G401 (cell line): ENCODE measurements at regions not wholly inside any gene's neighbourhood (a gene's known extent, or its start where the extent isn't known, plus 50 kb on each side); places are given as distances from the start of the nearest gene placed in this dataset.
"Not testable (repeated sequence)": the region's sequence is repeated elsewhere in the genome, so short reads cannot be mapped to it uniquely, and the experiment has no call there.

Experiments used
- DNase-seq: peaks from one replicate; pipeline ENCODE4 v3.0.0-alpha.2; 2015; ENCODE audit warnings: low spot score
- in situ Hi-C: cut with HindIII; loops from 2 replicates; pipeline ENCODE4 v1.10.0; 2016; ENCODE audit warnings: low sequenced_read_pairs, mixed read lengths

- DNase-seq = no peak
- in situ Hi-C loops = no loop called here
Measured at GRCh38 chr2:77823028-77823427, 300.9 kb upstream of the LRRTM4 start.

- in situ Hi-C loops = no loop called here
Measured at GRCh38 chr2:77831060-77831459, 308.9 kb upstream of the LRRTM4 start.

GRCh38 chr2:77831471-77831870, 309.3 kb upstream of the LRRTM4 start:
- in situ Hi-C loops = no loop called here

More at GRCh38 chr2:77831060-77831459, 308.9 kb upstream of the LRRTM4 start:
- DNase-seq = no peak

GRCh38 chr2:77831898-77832297, 309.7 kb upstream of the LRRTM4 start:
- no peak for DNase-seq
- in situ Hi-C loops = no loop called here

More at GRCh38 chr2:77831471-77831870, 309.3 kb upstream of the LRRTM4 start:
- DNase-seq = no peak

- DNase-seq = no peak
- in situ Hi-C loops = no loop called here
Measured at GRCh38 chr2:77834360-77835002, 312.3 kb upstream of the LRRTM4 start.

- in situ Hi-C loops = no loop called here
- DNase-seq = no peak
Measured at GRCh38 chr2:77838441-77838840, 316.3 kb upstream of the LRRTM4 start.

- in situ Hi-C loops = no loop called here
- no peak for DNase-seq
Measured at GRCh38 chr2:77839102-77839501, 316.9 kb upstream of the LRRTM4 start.

- in situ Hi-C loops = no loop called here
- no peak for DNase-seq
Measured at GRCh38 chr2:77862120-77862519, 339.9 kb upstream of the LRRTM4 start.

- DNase-seq = no peak
- in situ Hi-C loops = no loop called here
Measured at GRCh38 chr2:77864426-77864825, 342.2 kb upstream of the LRRTM4 start.

- in situ Hi-C loops = no loop called here
- no peak for DNase-seq
Measured at GRCh38 chr2:77866661-77867060, 344.5 kb upstream of the LRRTM4 start.

- in situ Hi-C loops = no loop called here
- no peak for DNase-seq
Measured at GRCh38 chr2:77867146-77867545, 345.0 kb upstream of the LRRTM4 start.

GRCh38 chr2:77873506-77873905, 351.3 kb upstream of the LRRTM4 start:
- DNase-seq = no peak
- in situ Hi-C loops = no loop called here

GRCh38 chr2:77900211-77900610, 378.0 kb upstream of the LRRTM4 start:
- in situ Hi-C loops, DNase-seq: not testable (repeated sequence)

GRCh38 chr2:77910136-77910535, 388.0 kb upstream of the LRRTM4 start:
- no peak for DNase-seq
- in situ Hi-C loops = no loop called here

- DNase-seq = no peak
- in situ Hi-C loops = no loop called here
Measured at GRCh38 chr2:77920838-77921366, 398.7 kb upstream of the LRRTM4 start.

GRCh38 chr2:77922567-77922966, 400.4 kb upstream of the LRRTM4 start:
- in situ Hi-C loops = no loop called here
- no peak for DNase-seq

GRCh38 chr2:77937366-77937765, 415.2 kb upstream of the LRRTM4 start:
- no peak for DNase-seq
- in situ Hi-C loops = no loop called here

- DNase-seq = no peak
- in situ Hi-C loops = no loop called here
Measured at GRCh38 chr2:77938462-77938861, 416.3 kb upstream of the LRRTM4 start.

GRCh38 chr2:77939370-77939769, 417.2 kb upstream of the LRRTM4 start:
- no peak for DNase-seq
- in situ Hi-C loops = no loop called here

- no peak for DNase-seq
- in situ Hi-C loops = no loop called here
Measured at GRCh38 chr2:77939801-77940200, 417.6 kb upstream of the LRRTM4 start.

GRCh38 chr2:77954931-77955330, 432.8 kb upstream of the LRRTM4 start:
- no peak for DNase-seq
- in situ Hi-C loops = no loop called here
